ENCODE measurements at regions not wholly inside any gene's neighbourhood (a gene's known extent, or its start where the extent isn't known, plus 50 kb on each side); places are given as distances from the start of the nearest gene placed in this dataset.
"Not testable (repeated sequence)": the region's sequence is repeated elsewhere in the genome, so short reads cannot be mapped to it uniquely, and the experiment has no call there.

DNA sequence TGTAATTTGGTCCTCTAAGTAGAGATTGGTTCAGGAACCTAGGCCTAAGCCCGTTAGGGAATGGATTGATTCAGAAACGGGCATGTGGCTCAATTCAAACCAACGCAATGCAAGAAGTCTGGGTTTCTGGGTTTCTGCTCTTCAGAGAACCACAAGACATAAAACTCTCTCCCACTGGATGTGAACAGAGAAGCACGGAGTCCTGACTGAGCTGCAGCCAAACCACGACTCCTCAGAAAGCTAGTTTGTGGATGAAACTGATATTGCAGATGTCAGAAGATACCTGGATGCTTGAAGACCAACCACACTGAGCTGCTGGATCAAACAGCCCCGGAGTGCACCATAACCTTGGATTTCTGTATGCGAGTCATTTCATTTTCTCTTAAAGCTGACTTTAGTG, 50.0 kb downstream of the SOD2 start:
- DNase-seq, result no peak

- DNase-seq, result no peak
Measured at GRCh38 chr6:159642481-159642880, 50.6 kb downstream of the SOD2 start.

DNA sequence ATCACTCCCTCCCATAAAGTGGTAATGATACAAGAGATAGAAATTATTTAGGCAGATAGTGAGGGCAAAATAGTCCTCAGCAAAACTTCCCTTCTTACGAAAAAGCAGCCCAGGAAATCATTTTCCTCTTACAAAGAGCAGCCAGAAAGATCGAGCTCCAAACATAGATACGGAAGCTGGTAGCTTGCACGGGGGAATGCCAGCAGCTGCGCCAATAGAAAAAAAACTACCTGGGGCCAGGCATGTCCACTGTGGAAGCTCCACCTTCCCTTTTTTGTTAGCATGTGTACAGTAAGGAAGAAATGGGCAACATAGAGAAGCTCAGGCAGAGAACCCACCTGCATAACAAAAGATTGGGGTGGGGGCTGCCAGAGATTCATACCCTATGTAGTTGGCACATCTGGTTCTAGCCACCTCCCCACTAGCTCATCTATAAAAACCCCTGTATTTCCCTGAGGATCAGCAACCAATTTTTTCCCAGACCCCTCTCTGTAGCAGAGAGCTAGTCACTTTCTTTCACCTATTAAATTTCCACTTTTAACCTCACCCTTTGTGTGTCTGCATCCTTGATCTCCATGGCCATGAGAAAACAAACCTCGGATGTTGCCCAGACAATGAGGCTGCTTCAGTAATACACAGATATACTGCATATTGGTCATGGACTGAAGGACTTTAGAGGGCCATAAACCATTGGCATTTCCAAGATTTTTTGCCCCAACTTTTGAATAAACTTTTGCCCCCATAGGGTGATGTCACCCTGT, 52.1 kb downstream of the SOD2 start:
- no peak for DNase-seq

GRCh38 chr6:159640322-159640721, 52.7 kb downstream of the SOD2 start:
- DNase-seq, result no peak

GRCh38 chr6:159639721-159640120, 53.3 kb downstream of the SOD2 start:
- DNase-seq, result no peak

DNA sequence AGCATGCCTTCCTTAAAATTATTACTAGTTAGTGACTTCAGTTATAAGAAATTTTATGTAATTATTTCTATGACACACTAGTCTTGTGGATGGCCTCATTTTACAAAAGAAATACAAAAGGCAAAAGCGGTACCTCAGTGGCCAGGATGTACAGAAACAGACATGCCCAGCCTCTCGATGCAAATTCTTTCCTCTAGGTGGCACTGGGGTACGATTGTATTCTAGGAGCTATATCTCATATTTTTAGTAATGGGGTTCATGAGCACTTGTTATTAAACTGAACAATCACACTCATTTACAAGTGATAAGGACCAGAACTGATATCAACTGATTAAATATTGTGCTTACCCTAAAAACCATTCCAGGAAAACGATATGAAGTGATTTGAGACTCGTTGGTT, 59.8 kb downstream of the SOD2 start:
- no peak for DNase-seq

- DNase-seq, result no peak
Measured at GRCh38 chr6:159631886-159632285, 61.2 kb downstream of the SOD2 start.

GRCh38 chr6:159627939-159628338, 65.1 kb downstream of the SOD2 start:
- no peak for DNase-seq

DNA sequence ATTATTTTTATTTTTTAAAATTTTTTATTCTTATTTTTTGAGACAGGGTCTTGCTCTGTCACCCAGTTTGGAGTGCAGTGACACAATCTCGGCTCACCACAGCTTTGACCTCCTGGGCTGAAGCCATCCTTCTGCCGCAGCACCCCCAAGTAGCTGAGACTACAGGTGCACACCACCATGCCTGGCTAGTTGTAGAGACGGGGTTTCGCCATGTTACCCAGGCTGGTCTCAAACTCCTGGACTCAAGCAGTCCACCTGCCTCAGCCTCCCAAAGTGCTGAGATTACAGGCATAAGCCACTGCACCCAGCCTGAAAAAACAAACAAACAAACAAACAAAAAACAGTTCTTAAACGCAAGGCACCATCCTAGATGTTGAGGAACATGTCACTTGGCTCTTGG, 66.5 kb downstream of the SOD2 start:
- DNase-seq, result not testable (repeated sequence)

DNA sequence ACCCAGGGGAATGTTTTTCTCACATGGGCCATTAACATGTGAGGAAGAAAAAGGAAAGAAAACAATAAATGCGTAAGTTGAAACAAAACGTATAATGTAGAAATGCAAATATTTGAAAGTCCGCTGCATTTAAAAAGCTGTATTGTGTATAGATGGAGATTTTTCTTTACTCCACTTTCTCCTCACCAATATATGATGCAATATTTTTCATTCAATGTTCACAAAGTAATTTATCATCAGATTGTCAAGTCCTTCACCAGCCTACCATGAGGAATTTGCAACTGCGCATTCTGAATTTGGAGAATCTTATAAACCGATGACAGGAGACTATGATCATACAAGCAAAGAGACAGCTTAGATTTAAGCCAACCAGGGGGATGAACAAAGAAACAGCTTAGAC, 69.9 kb downstream of the SOD2 start:
- no peak for DNase-seq

- DNase-seq, result no peak
Measured at GRCh38 chr6:159620947-159621346, 72.1 kb downstream of the SOD2 start.

DNA sequence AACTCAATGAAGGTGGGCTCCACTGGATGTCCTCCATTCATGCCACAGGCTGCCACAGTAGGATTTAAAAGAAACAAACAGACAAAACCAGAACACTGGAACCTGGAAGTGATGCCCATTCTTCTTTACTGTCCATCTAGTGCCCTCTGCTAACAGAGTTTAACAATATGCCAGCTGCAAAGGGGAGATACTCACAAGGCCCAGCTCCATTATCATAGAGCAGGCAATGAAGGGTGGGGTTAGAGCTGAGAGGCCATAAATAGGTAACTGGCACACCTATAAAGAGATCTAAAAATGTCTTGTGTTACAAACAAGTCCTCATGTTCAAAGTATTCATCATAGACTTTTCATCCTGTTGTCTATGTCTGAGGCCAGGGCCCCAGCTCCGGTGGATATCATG, 75.6 kb downstream of the SOD2 start:
- DNase-seq, result no peak

DNA sequence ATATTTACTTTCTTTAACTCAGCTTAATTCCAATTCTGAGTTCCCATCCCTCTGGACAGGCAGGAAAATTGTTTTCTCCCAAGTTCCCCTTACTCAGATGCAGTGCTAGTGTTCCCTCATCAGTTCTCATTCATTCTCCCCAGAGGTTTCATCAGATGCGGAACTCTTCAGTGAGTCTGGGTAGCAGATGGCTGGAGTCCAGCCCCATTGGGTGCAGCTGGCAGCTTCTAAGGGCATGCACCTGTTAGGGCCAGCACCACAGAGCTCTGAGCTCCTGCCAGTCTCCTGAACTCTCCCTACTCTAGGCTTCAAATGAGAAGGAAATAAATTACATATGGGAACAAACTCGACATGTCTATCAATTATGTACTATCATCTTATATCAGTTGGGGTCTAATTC, 76.6 kb downstream of the SOD2 start:
- no peak for DNase-seq

DNA sequence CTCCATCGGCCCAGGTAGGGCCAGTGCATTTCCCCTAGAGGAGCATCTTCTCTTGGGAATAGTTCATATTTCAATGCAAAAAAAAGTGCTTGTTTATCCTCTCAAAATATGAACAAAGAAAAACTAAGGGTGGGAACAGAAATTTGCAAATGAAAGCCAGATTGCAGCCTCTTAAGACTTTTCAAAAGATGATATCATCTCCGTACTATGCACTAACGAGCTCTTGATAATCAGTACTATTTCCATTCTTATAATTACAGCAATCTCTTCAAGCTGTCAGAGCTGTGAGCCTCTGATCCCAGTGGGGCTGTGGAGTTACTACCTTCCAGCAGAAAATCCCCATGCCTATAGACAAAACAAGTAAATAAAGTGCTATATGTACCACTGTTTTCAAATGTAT, 77.1 kb downstream of the SOD2 start:
- no peak for DNase-seq

DNA sequence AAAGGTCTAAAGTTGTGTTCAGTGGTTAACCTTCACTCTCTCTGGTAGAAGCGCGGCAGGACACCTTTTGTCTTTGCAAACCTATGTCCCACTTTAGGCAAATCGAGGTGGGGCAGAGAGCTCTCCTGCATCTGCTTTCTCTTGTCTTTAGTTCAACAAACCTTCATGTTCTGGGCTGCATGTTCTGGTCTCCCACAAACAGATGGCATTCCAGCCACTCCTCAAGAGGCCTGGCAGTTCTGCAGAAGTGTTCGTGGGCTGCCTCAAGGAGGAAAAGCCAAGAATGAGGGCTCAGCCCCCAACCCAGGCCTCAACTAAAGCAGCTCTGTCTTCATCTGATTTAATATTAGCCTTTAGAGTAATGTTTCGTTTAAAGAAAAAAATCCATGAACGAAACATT, 82.2 kb downstream of the SOD2 start:
- DNase-seq, result no peak

- no peak for DNase-seq
Measured at GRCh38 chr6:159609652-159610178, 83.3 kb downstream of the SOD2 start.

GRCh38 chr6:159608961-159609651, 83.9 kb downstream of the SOD2 start:
- no peak for DNase-seq

GRCh38 chr6:159606786-159607185, 86.3 kb downstream of the SOD2 start:
- no peak for DNase-seq

- no peak for DNase-seq
Measured at GRCh38 chr6:159604443-159604956, 88.5 kb downstream of the SOD2 start.

- no peak for DNase-seq
Measured at GRCh38 chr6:159602431-159603041, 90.5 kb downstream of the SOD2 start.

DNA sequence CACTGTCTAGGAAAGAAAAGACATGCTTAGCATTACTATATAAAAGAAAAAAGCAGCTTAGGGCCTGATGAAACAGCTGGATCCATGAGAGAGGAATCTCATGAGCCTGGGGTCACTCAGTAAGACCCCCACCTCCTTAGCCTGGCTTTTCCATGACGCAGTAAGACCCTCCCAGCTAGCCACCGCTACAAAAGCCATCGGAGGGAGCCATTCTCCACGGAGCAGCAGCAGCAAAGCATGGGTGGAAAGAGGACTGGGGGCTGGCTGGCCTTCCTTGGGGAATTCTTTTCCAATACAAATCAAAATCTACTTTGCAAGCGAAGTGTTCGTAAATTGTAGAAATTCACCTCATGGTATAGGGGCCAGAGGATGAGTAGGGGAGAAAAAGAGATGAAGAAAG, 91.8 kb downstream of the SOD2 start:
- no peak for DNase-seq

GRCh38 chr6:159595173-159595572, 97.9 kb downstream of the SOD2 start:
- no peak for DNase-seq

- no peak for DNase-seq
Measured at GRCh38 chr6:159594750-159595117, 98.3 kb downstream of the SOD2 start.
